ENCODE measurements at regions not wholly inside any gene's neighbourhood (a gene's known extent, or its start where the extent isn't known, plus 50 kb on each side); places are given as distances from the start of the nearest gene placed in this dataset.

DNA sequence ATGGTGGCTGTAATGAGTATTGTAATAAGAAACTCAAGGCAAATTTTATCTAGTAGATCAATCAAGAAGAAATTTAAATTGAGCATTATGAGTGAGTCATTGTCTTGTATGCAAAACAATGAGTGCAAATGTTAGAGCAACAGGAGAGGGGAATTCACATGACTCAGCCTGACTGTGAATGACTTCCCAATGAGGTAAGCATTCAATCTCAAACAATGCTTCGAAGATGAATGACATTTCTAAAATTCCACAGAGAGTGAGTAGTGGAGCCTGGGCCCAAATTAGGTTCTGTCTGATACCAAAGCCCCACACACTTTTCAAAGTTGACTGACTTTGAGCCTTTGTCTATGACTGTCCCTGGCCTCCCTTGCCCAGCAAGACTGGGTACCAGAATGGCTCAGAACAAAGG, 738.0 kb downstream of the PTPRU start:
- no peak for DNase-seq (ENCODE audit: extremely low read depth in 1 of 2, low read depth in 1 of 2)

GRCh38 chr1:29973406-29973805, 737.1 kb downstream of the PTPRU start:
- DNase-seq (ENCODE audit: extremely low read depth in 1 of 2, low read depth in 1 of 2): no peak

DNA sequence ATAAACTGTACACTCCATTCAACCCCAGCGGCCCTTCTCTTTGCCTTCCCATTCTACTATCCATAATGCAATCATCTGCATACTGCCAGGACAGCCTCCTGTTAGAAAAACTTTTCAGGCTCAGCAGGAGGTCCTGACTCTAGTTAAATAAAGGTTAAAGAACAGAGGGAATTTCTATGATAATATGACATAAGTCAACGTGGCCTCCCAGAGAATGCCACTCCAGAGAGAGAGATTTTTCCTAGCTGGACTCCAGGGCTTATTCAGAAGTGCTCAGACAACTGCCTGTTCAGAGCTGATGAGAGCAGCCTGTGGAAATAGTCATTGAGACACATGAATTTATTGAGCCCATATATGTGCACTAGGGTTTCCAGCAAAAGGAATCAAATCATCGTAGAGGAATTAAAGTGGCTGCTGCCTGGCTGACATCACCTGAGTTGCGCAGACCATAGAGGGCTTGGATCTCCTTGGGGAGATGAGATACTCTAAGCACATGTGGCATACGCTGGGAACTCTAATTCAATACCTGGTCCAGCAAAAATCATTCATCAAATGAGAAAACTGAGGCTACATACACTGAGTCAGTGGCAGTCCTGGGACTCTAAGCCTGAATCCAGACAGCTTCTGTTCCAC, 736.2 kb downstream of the PTPRU start:
- no peak for DNase-seq (ENCODE audit: extremely low read depth in 1 of 2, low read depth in 1 of 2)

GRCh38 chr1:29971703-29972102, 735.4 kb downstream of the PTPRU start:
- DNase-seq (ENCODE audit: extremely low read depth in 1 of 2, low read depth in 1 of 2): no peak

- DNase-seq (ENCODE audit: extremely low read depth in 1 of 2, low read depth in 1 of 2): no peak
Measured at GRCh38 chr1:29970747-29971325, 734.5 kb downstream of the PTPRU start.

GRCh38 chr1:29969576-29969975, 733.3 kb downstream of the PTPRU start:
- no peak for DNase-seq (ENCODE audit: extremely low read depth in 1 of 2, low read depth in 1 of 2)

DNA sequence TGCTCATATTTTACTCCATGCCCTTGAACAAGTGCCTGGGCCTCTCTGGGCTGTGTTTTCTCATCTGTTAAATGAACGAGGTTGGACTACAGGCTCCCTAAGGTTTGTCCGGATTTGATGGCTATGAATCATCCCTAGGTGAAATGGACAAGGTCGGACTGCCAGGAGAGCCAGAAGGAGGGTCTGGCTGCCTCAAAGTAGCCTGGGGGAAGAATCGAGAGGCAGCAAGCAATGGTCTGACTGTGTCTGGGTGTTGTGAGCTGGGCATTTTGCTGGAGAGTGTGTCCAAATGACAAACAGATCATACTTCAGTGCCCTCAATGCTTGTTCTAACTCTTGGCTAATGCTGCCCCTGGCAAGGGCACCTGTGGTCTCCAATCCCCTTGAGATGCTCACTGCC, 730.9 kb downstream of the PTPRU start:
- no peak for DNase-seq (ENCODE audit: extremely low read depth in 1 of 2, low read depth in 1 of 2)

DNA sequence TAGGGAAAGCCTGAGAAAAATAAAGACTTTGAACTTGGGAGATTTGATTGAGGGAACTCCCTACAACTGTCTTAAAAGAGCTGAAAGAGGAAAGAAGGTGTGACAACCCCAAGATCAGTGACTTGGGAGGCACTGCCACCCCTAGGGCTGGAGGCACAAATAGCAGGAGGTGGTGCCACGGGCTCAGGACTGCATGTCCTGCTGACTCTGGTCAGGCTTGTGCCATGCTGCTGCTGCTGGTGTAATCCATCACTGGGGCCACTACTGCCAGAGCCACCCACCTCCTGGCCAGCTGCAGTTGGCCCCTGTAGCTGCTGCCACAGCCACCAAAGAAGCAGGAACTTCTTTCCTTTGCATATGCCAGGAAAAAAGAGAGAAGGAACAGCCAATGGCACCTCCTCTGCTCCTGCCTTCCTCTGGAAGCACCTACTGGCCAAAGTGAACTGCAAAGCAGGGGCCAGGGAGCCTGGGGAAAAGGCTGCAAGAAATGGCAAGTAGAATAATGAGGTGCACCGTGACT, 730.3 kb downstream of the PTPRU start:
- DNase-seq (ENCODE audit: extremely low read depth in 1 of 2, low read depth in 1 of 2): no peak

DNA sequence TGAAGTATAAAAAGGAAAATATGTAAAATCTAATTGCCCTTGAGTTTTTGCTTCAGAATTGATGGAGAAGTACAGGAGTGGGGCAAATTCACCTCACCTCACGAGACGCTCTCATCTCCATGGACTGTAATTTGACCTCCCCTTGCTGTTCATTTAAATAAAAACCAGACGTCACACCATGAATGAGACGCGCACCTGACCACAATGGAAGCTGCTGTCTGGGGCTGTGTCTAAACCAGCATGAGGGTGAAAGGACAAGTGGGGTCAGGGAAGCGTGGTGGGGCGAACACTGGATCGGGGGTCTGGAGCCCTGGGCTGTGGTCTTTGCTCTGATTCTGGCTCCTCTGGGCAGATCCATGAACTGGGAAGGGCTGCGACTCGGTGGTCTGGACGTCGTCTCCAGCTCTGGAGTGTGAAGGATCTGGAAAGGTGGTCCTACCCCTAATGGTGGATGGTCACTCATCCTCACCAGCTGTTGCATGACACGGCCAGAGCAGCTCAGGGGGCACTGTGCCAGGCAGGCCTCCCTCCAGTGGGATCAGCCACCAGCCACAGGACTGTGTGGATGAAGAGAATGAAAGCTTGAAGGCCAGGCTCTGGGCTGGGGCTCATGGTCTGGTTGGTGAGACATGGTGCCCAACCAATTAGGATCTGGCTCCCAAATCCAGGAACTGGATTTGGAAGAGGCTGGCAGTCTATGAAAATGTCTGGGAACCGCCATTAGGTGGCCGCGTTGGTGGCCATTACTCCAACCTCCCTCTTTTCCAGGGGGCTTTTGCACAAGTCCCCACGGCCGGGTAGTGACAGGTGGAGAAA, 728.6 kb downstream of the PTPRU start:
- DNase-seq (ENCODE audit: extremely low read depth in 1 of 2, low read depth in 1 of 2): no peak

- DNase-seq (ENCODE audit: extremely low read depth in 1 of 2, low read depth in 1 of 2): no peak
Measured at GRCh38 chr1:29963946-29964345, 727.6 kb downstream of the PTPRU start.

DNA sequence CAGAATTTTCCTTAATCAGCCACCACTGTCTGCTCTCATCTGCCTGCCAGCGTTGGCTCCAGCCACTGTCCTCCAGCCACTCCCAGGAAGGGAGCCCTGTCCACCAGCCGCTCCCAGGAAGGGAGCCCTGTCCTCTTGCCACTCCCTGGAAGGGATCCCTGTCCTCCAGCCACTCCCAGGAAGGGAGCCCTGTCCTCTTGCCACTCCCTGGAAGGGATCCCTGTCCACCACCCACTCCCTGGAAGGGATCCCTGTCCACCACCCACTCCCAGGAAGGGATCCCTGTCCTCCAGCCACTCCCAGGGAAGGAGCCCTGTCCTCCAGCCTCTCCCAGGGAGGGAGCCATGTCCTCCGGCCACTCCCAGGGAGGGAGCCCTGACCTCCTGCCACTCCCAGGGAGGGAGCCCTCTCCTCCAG, 726.5 kb downstream of the PTPRU start:
- DNase-seq (ENCODE audit: extremely low read depth in 1 of 2, low read depth in 1 of 2): no peak

- no peak for DNase-seq (ENCODE audit: extremely low read depth in 1 of 2, low read depth in 1 of 2)
Measured at GRCh38 chr1:29962336-29962735, 726.0 kb downstream of the PTPRU start.

DNA sequence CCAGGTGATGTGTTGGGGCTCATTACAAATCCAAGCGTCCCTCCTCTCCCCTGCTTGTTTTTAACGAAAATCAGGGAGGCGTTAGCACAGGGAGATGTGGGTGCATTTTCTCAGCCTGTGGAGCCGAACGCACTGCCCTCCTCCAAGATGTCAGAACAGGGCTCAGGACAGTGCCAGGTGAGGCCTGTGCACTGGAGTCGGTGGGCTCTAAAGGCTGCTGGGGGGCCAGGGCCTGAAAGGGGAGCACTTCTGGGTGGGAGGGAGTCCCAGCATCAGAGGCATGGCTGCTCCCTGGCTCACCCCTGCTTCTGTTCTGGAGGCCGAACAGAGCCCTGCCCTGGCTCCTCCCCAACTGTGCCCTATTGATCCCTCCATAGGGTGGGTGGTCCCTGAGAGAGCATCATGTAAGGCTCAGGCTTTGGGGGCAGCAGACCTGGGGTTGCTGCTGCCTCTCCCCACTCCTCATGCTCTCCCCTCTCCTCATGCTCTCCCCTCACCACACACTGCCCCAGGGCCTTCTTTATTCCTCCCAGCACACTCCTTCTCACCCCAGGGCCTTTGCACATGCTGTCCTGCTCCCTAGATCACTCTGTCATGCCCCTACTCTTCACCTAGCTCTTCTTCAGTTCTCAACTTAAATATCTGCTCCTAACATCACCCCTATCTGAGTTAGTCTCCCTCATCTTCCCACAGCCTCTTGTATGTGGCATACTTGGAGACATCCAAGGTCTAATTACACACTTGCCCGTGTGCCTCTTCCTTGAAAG, 725.2 kb downstream of the PTPRU start:
- DNase-seq (ENCODE audit: extremely low read depth in 1 of 2, low read depth in 1 of 2): no peak

DNA sequence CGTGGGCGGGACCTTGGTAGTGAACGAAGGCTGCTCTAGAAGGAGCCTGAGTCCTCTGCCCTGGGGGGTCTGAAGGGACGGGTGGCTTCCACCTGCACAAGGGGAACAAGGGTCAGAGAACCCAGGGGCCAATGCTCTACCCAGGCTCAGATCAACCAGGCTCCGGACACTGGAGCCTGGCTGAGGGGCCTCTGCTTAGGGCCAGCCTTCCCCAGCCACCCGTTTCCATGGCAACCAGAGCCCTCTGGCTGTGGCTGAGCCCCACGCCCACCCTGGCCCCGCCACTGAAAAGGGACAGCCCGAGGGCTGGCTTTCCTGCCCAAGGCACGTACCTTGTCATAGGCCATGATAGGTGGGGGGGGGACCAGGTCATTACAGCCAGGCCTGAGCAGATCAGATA, 724.6 kb downstream of the PTPRU start:
- no peak for DNase-seq (ENCODE audit: extremely low read depth in 1 of 2, low read depth in 1 of 2)

DNA sequence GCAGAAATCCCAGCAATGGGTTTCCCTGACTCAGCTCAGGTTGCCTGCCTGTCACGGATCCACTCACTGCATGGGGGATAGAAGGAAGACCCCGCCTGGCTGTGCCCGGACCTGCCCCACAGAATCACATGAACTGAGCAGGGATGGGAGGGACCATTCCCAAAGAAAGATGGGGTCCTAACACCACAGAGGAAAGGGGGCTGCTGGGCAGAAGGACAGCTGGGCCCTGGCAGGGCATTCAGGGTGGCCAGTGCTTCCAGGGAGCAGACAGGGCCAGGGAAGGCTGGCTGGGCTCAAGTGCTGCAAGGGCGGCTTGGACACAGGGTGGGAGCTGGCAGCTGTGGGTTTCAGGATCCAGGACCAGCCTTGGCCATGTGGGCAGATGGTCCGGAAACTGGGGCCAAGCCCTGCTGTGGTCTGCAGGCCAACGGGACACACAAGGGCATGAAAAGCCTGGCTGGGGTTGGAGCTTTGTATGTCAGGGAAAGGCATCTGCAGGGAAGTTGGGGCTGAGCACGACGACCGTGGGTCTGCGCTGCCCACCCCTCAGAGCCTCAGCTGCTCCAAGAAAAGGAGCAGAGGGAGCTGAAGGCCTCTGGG, 723.9 kb downstream of the PTPRU start:
- DNase-seq (ENCODE audit: extremely low read depth in 1 of 2, low read depth in 1 of 2): no peak

DNA sequence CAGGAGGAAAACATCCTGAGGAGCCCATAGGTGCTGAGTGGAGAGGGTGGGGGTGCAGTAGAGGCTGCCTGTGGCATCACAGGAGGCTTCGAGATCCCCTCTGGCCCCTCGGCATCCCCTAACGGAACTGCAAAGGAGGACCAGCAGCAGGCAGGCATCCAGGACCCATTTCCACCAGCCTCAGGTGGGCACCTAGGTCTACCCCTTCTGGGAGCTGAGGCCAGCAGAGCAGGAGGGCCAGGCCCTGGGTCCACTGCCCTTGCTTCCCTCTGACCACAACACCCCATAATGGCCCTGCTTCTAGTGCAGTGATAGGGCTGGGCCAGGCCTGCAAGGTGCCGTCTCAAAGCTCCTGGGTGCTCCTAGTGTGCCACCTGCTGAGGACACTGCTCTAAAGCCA, 723.0 kb downstream of the PTPRU start:
- no peak for DNase-seq (ENCODE audit: extremely low read depth in 1 of 2, low read depth in 1 of 2)

DNA sequence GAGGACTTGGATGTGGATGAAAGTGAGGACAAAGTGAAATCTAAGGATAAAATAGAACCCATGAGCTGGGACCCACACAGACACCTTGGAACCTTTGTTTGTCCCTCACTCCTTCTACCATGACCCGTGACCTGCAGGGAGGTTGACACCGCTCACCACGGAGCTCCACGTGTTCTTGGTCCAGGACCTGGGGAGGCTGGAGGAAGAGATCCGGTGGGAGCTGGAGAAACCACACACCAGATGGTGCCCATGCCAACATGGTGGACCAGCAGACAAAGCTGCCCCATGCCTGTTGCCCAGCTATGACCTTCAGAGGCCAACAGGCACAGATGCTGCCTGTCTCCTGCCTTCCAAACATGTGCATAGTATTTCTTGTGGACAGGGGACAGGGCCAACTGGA, 721.9 kb downstream of the PTPRU start:
- DNase-seq (ENCODE audit: extremely low read depth in 1 of 2, low read depth in 1 of 2): no peak

DNA sequence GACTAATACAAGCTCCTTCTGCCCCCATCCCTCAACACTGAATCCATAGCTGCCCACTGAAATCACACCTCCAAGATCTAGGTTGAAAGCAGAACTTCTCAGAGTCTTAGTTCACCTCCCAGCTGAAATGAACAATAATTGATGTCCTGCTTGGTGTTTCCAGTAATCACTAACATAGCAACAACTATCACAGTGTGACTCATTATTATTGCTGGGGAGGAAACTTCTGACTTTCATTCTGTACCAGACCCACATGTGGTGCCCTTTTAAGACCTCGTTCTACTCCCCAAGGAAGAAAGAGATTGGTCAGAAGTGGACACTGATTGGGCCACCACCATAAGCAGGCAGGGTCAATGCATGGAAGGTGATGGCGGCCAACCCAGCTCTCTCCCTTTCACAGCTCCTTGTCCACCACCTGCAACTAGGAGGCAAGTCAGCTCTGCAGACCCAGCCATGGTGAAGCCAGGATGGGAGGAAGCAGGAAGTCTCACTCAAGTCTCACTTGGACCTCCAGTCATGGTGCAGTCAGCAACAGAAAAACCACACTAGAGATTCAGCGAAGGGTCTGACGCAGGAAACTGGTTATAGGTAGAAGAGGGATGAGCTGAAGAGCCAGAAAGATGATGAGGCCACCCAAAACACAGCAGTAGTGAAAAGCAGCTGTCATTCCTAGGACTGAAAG, 720.2 kb downstream of the PTPRU start:
- no peak for DNase-seq (ENCODE audit: extremely low read depth in 1 of 2, low read depth in 1 of 2)

GRCh38 chr1:29954591-29954990, 718.3 kb downstream of the PTPRU start:
- DNase-seq (ENCODE audit: extremely low read depth in 1 of 2, low read depth in 1 of 2): no peak

DNA sequence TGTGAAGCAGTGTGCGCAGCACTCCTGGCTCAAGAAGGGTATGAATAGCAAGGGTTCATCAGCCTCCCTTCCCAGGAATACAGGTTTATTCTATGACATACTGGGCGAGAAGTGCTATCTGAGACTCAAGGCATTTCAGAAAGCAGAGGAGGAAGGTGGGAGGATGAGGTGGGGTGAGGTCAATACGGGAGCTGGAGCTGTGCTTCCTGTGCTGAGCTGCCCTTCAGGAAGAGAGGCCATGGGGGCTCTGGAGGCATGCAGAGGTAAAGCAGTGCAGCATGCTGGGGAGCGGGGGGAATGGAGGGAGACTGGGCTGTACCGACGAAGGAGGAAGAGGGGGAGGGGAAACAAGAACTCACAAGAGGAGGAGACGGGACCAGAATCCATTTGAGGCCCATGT, 717.6 kb downstream of the PTPRU start:
- no peak for DNase-seq (ENCODE audit: extremely low read depth in 1 of 2, low read depth in 1 of 2)
